GM18858 (cell line): ENCODE measurements at regions not wholly inside any gene's neighbourhood (a gene's known extent, or its start where the extent isn't known, plus 50 kb on each side); places are given as distances from the start of the nearest gene placed in this dataset.
"Not testable (repeated sequence)": the region's sequence is repeated elsewhere in the genome, so short reads cannot be mapped to it uniquely, and the experiment has no call there.

ENCODE experiments used
- ATAC-seq: cut with Tn5 transposase; IDR thresholded peaks from one replicate; pipeline ENCODE4 v1.9.1; 2021; ENCODE audit not compliant: unreplicated experiment

DNA sequence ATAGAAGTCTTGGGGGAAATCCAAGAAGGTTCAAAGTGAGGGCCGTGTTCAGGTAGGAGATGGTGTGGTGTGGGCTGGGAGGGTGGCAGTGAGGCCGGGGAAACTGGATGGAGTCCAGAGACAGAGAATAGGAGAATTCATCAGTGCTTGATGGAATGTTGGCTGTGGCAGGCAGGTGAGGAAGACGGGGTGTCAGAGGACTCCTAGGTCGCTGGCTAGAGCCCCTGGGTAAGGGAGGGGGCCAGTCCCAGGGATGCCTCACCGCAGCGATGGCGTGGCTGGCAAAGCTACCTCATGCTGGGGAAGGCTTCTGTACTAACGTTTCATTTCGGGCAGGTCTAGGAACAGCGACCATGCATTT, 373.0 kb downstream of the RPS24 start:
- ATAC-seq = no peak

DNA sequence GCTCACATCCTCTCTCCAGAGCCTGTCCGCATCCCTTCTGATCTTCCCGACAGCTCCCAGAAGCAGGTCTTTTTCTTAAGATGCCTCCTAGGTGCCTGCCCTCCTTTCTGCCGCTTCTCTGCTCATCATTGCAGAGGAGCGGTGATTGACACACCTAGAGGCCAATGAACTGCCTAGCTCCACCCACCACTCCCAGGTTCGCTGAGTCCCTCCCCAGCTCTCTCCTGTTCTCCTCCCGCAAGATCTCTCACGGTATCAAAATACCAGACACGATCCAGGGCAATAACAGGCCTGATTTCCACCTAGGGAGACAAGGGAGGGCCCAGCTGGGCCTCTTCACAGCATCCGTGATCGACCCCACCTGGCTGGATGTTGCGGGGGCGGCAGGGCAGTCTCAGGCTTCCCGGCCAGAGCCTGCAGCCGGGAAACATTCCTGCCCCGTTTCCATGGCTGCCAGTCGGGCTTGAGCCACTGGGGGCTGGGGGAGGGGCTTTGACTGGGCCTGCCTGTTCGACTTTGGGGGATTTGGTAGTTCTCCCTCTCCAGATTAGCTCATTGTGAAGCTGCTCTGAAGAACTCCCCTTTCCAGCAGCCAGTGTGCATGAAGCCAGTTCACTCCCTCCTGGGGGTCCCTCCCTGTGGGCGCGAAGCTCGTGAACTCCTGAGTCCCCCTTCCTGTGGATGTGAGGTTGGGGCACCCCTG, 373.5 kb downstream of the RPS24 start:
- no peak for ATAC-seq

DNA sequence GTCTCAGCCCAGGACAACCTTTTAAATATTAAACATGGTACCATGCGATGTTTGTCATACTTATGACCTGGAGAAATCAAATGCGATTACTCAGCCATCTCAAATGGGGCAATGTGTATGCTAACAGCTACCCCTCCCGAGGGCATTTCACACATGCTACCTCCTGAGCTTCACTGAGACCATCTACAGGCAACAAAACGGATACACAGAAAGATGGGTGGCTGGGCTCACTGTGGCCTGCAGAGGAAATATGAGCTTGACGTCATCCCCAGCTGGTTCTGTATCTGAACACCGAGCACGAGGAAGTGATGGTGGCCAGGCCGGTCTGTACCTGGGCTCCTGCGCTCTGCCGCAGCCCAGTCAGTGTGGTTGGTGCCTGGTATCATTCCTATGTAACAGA, 374.3 kb downstream of the RPS24 start:
- no peak for ATAC-seq

DNA sequence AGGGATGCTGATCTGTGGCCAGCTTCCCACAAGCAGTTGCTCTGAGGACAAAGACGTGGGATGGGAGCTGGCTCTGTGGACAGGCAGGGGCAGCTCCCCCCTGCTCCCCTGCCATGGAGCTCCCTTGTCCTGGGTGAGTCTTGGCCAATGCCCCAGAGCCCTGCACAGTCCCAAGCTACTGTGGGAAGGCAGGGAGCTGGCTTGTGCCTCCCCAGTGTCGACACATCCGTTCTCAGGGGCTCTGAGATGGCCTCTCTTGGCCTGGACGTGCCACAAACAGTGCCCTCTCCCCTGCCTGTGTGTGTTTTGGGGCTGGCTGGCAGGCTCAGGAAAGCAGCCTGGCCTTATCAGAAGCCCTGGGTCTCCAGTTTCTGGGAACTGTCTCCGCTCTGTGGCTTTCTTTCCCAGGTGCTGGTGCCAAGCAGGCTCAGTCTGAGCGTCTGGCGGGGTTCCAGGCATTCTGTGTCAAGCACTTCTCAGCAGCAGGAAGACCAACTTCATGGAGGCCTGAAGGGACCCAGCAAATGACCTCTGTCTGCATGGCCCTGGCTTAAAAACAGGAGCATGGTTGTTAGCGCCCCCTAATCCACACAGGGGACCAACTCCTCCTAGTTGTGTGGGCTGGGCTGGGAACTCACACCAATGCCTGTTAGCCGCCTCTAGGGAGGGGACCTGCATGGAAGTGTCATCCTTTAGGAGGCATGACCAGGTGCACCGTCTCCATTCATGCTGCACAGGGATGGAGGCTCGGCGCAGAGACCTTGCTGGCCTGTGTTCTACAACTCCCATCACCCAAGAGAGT, 375.2 kb downstream of the RPS24 start:
- no peak for ATAC-seq

DNA sequence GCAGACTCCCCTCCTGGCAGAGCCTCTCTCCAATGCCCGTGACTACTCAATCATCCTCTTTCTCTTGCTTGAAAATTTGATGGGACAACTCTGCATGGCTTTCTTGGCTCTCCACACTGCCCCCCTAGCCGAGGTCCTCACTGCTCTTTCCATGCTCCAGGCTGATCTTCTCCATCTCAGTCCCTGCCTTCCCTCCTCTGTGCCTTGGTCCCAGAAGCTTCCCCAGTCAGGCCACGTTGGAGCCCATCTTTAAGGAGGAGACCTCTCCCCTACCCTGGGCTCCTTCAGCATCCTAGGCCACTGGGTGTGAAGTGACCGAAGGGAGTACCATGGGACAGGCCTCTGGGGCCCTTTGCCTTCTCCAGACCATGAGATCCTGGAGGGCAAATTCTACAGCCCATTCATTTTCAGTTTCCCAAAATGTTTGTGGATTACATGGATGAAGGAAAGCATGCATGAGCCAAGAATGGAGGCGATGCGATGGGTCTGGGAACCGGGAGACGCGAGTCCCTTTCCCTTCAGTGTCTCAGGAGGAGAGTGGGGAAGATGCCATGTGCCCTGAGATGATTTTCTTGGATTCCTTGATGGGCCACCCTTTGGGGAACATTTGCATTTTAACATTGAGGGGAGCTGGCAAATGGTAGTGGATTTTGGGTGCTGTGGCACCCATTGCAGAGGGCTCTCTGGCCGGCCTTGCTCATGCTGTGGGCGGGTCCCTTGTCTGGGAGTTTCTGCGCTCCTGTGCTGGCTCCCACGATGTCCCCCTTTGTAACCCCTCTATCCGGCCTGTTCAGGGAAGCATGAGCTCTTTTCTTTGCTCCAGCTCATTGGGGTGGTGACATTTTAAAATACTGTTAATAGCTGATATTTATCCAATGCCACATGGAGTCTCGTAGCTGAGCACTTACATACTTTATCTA, 376.6 kb downstream of the RPS24 start:
- no peak for ATAC-seq

DNA sequence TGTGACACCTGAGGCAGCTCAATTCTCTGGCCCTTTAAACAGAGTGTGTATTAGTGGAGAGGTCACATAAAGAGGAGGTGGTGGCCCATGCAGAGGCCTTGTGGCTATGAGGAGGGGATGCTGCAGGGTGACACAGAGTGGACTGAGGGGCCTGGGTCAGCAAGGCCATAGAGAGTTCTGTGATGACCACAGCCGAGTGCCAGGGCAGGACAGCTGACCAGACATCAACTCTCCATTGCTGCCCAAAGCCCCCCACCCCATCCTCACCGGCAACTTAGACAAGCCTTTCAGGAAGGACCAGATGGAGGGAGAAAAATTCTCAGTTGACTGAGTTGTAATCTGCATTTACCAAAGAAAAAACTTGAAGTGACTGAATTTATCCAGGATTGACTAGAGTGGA, 378.1 kb downstream of the RPS24 start:
- ATAC-seq = no peak

DNA sequence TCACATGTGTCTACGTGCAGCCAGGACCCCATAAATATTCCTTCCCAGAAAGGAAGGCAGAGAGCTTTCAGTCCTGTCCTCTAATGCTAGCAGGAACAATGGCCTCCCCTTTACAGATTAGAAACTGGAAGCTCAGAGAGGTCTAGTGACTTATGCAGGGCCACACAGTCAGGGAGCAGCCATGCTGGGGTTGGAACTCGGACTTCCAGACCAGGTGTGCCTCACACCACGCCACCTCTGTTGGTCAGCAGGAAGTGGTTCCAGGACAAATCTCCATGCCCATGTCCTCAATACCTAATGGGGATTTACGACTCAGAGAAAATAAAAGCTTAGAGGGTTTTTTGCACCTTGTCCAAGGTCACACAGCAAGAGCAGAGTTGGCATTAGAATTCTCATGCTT, 378.9 kb downstream of the RPS24 start:
- ATAC-seq = no peak

DNA sequence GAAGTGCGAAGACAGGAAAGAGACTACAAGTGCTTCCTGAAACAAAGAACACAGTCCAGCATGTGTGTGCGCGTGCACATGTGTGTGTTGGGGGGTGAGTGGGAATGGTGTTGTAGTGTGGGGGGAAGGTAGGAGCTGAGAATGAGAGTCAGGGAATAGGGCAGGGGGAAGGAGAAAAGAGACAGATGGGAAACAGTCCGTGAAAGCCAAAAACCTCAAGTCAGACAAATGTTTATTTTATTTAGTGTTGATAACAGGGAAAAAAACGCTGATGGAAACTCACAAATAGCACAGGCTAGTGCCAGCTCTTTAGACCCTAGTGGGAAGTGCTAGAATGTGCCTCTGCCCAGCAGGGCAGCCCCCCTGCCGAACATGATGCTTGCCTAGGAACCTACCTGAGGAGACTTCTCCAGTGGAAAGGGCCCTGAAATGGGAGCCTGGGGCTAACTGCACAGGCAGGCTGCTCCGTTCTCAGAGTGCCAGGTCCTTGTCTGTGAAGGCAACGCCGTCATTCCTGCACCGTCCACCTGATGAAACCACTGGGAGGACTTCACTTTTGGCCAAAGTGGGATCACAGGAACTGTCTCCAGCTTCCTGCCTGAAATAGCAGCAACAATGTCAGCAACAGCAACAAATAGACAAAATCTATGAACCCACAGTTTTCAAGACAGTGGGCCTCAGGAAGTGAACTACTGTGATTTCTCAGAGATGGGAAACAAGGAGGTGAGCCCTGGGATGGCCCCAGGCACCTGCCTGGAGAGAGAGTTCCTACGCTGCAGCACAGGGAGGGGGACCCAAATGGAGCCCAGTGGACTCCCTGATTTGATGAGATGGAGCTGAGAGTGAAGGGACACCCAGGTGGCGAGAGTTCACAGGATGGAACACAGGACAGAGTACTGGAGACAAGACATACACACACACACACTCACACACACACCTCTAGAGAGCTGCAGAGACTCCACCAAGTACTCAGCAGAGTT, 379.7 kb downstream of the RPS24 start:
- no peak for ATAC-seq

DNA sequence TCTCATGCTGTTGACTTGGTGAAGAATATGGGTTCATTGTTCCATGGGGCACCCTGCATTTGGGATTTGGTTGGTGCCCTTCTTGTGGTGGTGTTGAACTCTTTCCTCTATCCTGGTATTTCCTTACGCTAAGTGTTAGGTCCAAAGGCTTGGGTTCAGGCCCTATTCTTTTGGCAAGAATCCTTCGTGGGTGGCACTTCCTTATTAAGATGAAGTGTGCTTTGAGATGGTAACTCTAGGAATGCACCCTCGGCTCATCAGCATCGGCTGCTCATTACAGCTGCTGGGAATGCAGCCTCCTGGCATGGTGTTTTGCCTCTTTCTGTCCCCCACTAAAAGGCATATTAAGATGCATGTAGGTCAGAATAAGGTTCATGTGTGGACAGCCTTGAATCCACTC, 380.7 kb downstream of the RPS24 start:
- no peak for ATAC-seq

DNA sequence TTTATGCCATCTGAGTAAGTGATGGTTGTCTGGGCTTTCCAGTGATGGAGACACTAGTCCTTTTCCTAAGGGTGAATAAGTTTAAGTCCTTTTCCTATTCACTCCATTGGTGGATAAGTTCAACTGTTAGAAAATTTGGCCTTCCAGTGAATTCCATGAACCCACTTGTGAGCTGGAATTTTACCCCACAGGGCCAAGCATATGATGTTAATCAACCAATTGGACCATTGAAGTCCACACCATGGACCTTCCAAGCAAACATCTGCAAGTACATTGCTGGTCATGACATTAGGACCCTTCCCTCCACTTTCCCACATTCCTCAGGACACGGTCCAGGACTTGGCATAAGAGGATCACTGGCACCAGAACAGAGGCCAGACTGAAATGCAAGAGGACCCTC, 381.4 kb downstream of the RPS24 start:
- no peak for ATAC-seq

DNA sequence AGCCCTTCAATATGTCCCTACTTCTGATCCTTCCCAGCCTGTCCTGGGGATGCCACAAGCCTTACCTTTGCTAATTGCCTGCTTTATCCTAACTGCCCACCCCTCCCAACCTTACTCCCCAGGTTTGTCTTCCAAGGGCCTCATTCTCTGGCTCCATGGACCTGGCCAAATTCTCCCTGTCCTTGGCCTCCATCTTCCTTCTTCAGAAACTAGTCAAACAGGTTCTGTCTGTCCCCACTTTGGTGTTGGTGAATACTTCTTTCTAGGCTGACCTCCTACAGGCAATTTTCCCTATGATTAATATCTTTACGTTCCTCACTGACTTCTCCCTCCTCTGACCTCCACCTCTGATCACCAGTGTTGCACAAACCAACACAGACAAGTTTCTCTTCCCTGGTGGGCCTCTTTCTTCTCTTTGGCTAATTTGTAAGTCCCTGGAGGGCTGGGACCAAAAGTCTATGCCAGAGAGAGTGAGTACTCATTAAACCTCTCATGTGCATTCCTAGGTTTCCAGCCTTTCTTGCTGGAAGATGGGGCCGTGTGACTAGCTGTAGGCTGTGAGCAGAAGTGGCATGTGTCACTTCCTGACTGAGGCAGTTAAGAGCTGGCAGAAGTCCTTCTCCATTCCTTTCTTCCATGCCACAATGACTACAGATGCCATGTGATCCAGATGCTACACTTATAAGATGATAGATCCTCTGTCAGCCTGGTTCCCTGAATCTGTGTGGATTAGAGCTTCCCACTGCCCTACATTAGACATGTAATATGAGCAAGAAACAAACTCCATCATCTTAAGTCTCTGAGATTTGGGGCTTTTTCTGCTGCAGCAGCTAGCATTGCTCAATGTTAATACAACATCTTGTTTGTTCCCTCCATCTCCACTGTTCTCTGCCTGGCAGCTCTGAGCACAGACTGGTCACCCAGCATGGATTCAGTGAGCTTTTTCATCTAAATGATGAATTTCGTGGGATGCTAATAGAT, 382.7 kb downstream of the RPS24 start:
- no peak for ATAC-seq

DNA sequence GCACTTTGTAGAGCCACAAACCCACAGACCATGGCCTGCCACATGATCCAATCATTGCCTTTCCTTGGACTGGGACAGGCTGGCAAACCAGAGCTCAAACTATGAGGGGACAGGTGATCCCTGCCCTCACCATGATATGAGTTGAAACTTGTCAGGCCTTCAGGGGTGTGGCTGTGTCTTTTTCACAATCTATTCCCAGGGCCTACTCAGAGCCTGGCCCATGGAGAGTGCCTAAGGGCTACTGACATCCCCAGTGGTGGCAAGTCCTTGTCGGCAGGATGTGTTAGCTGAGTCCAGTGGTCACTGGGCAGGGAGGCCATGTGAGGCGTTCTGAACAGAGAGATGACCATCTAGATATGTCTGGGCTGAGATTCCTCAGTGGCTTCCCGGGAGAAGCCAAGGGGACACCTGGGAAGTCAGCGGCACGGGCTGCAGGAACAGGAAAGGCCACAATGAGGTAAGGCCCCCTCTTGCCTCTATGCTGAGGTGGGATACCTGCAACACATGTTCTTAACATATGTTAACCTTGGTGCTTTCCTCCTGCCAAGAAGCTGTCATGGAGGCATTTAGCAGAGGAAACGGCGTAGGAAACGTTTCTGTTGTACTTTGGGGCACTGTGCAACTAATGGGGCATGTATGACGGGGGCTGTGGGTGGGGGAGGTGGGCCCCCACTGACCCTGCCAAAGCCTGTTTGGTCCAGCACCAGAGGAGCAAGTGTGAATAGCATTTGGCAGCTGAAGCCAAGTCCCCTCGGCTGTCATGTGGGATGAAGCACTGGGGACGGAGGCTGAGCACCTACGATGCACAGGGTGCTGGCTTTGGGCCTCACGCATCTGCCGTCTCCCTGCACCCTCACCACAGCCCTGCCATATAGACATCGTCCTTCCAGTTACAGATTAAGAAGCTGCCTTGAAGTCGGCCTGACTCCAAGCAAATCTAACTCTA, 384.0 kb downstream of the RPS24 start:
- no peak for ATAC-seq

DNA sequence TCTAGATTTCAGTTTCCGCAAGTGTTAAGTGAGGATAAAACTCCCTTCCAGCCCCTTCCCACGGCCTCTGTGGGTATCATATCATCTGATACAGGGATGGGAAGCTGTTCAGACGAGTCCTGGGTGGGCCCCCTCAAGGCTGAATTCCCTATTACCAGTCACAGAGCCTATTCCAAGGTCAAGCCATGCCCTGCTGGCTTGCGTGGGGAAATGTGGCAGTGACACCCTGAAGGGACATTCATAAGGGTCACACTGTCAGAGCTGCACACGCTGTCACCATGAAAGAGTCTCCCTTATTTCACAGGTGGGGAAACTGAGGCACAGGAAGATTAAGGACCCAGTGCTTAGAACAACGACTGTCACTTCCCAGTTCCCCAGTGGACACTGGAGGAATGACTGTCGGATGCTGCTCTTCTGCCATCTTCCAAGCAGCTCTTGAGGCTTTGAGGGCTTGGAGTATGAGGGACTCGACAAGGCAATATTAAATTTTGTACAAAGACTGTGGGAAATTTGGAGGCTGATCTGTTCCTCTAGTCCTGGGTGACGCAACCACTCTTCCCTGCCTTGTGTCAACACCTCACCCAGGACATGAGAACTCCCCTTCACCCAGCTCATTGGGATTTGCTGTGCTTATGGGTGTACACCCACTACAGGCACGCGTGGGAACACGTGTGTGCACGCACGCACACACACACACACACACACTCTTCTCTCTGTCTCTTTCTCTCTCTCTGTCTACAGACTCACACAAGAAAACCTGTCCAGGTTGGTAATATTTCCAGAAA, 386.0 kb downstream of the RPS24 start:
- no peak for ATAC-seq

DNA sequence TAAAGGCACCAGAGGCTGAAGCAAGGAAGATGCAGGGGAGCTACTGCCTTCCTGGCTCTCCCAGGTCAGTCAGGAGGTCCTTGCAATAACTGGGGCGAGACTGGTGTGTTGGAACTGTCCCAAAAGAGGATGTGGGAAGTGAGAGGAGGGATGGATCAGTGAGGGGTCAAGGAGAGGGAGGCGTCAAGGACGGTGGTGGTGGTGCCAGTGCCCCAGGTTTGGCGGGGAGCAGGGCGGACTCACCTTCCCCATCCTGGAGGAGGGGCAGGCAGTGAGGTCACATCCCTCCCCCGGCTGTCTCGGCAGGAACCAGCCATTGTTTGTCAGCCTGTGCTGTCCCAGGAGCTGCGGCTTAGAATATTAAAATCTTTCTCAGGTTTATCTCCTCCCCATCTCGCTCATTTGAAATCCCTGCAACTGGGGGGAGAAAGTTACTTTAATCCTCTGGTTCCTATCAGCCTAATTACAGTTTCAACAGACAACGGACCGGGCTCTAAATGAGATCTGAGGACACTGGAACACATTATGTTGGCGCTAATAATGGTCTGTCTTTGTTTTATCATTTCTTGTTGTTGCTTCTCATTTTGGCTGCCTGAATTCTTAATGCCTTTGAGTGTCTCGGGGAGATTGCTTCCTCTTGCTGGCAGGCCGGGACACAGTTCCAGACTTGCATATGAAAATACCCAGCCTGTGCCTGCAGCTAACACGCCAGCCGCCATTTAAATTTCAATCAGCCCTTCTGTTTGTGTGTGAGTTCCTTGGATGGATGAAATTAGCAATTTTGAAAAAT, 387.5 kb downstream of the RPS24 start:
- no peak for ATAC-seq

DNA sequence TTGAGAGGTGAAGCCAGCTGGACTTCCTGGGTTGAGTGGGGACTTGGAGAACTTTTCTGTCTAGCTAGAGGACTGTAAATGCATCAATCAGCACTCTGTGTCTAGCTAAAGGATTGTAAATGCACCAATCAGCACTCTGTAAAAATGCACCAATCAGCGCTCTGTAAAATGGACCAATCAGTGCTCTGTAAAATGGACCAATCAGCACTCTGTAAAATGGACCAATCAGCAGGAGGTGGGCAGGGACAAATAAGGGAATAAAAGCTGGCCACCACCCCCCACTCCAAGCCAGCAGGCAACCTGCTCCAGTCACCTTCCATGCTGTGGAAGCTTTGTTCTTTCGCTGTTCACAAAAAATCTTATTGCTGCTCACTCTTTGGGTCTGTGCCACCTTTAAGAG, 390.4 kb downstream of the RPS24 start:
- not testable (repeated sequence) for ATAC-seq

DNA sequence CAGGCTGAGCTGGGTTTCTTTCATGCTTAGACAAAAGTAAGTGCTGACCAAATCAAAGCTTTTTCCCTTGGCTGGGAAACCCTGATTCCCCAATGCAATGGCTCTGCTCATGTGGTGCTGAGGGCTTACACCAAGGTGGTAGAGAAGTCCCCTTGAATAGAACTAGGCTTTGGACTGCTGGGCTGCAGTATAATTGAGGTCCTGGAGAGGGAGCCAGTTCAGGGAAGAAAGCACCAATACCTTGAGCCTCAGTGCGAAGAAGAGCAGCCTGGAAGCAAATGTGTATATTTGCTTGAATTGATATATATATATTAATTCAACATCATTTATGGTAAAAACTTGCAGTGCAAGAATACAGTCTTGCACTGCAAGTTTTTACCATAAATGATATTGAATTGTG, 391.1 kb downstream of the RPS24 start:
- no peak for ATAC-seq

DNA sequence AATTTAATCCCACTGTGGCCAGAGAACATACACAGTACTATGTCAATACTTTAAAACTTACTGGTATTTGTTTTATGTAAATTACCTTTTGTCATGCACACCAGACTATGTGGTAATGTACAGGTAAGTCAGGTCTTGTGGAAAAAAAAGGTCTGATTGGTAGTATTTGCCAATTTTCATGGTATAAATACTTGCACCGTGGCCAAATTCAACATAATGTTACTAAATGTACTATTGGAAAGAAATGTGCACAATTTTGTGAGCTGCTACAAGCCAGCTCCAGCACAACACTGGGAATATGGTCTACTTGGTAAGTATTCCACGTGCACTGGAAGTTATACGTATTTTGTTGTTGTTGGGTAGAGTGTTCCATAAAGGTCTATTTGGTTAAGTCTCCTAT, 392.5 kb downstream of the RPS24 start:
- no peak for ATAC-seq
